NCI-H1092 treated with DMSO at 0.1 percent for 48 hours (cell line): ENCODE measurements at regions not wholly inside any gene's neighbourhood (a gene's known extent, or its start where the extent isn't known, plus 50 kb on each side); places are given as distances from the start of the nearest gene placed in this dataset.
"Not testable (repeated sequence)": the region's sequence is repeated elsewhere in the genome, so short reads cannot be mapped to it uniquely, and the experiment has no call there.

Source experiments
- DNase-seq: peaks from one replicate; lab custom pipeline; 2025; lab: John Stamatoyannopoulos, UW

DNA sequence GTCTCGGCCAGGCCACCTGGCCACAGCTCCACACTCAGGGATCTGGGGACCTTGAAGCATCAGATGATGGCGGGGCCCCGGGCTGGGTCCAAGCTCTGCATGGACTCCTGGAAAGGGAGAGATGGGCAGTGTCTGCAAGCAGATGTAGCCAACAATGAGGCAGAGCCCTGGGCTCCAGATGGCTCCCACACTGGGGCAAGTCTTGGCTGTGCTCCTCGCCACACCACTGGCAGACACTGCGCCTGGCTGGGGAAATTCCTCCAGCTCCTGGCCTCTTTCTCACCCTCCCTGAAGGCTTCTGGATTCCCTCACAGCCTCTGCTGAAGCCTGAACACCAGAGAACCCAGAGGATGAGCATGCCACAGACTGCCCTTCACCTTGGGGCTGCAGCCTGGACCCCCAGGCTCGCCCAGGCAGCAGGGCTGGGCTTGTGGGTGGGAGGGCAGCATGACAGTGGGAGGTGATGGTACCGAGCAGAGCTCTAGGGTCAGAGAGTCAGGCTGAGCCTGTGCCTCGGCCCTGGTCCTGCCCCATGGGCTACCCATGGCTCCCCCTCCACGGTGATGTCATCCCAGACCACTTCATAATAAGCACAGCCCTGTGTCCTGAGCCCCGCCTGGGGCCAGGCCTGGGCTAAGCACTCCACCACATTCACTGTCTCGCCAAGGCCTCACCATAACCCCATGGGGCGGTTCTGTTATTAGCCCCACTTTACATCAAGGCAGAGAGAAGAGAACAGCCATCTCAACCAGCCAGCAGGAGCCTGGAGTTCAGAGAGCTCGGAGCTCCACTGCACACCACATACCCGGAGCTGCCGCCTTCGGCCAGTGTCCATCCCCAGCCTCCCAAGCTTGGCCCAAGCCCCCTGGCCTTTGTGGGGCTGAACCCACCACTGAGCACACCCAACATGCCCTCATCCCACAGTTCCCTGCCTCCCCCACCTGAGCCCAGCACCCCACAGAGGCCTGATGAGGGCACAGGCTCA is 62.2 kb upstream of the ADAMTS2 start:
- no peak for DNase-seq

DNA sequence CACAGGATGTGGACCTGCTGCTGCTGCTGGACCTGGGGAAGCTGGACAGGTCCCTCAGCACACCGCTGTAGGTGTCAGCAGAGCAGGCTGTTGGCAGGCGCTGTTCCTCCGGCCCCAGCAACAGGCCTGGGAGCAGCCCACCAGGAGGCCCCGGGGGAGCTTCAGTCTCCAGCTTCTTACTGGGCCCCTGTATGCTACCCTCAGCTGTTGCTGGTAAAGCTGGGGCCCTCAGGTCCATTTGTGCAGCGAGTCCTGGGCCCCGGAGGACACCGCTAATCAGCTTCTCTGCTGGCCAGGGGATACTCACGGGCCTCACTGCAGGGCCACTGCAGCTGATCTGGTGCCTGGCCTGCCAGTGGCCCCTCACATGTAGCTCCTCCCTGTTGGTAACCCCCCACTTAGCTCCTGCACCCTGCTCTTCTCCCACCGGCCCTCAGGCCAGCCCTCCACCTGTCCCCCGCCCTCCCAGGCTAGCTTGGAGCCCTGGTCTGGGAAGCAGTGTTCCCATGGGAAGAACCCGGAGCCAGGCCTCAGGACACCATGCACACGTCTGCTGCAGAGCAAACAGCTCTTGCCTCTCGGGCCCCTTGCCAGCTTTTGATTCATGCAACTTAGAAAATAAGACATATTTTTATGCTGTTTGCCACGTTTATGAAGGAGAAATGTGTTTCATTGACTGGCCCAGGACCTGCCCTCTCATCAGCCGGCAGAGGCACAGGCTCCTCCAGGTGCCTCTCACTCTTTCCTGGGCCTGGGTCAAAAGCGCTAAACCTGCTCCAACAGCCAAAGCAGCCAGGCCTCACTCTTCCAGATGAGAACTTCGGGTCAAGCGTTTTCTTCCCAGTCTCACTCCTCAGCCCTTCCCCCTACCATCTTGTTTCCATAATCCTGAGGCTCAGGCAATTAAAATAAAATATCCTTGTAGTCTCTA is 61.0 kb upstream of the ADAMTS2 start:
- no peak for DNase-seq

- DNase-seq = no peak
Measured at GRCh38 chr5:179405426-179406030, 60.3 kb upstream of the ADAMTS2 start.

DNA sequence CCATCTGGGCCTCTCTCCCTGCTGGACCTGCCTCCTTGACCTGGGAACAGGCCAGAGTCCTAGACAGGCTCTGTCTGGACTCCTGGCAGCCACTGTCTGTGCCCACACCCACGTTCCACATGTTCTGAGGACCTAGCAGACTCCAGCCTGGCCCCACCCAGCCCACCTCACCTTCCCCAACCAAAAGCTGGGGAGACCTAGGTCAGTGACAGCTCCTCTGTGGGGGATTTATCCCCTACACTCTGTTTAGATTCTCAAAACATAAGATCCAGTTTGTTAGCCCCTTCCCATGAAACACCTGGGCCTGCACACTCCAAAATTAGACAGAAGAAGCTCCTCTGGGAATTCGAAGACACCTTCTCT is 59.8 kb upstream of the ADAMTS2 start:
- no peak for DNase-seq

DNA sequence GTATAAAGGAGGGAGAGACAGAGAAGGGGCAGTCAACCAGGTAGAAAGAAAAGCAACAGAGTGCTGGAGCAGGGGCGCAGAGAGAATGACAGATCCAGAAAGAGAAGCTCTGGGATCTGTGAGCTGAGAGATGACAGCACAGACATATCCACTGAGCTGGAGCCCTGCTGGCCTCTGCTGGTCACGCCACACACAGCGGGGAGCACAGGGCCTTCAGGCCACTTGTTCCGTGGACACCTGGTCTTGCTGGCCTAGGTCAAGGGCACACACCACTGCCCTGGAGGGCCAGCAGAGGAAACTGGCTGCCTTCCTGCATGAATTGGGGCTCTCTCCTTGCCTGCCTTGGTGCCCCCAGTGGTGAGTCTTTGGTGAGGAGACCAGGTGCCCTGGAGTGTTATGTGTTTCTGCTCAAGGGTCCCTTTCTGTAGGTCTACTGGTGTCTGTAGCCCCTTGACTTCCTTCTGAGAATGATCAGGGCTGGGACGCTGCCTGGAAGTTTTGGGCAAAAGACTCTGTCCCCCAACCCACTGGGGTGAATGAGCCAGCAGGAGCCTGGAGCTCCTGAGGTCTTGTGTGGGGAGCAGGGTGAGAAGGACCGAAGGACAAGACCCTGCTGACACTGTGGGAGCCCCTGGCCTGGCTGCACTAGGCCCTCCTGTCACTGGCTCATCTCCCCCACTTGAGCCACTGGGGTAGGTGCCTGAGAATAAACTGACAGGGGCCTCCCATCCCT is 59.2 kb upstream of the ADAMTS2 start:
- DNase-seq = no peak

DNA sequence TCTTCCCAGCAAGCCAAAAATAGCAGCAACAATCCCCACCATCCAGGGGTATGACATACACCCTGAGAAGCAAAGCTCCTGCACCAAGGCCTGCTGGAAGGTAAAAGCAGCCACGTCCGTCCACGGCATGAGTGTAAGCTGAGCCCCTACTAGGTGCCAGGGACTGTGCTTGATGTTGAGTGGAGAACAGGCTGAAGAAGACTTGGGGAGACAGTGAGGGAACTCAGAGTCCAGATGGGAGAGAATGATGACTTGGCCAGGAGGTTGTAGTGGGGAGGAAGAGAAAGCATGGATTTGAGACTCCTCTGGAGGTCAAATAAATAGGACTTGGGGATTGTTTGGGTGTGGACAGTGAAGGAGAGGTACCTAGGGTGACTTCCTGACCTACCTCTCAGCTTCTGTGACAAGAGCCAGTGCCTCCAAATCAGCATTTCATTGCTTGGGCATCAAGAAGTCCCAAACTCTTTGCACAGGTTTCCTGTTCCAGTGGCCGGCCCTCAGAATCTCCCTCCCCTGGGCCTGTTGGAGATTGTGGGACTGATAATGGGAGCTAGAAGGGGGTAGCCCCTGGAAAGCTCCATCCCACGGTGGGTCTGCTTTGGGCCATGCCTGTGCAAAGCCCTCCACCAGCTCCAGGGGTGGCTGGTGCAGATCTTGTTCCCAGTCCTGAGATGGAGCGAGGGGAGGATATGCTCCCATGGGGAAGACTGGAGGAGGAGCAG is 58.3 kb upstream of the ADAMTS2 start:
- DNase-seq = no peak

- not testable (repeated sequence) for DNase-seq
Measured at GRCh38 chr5:179400435-179400834, 55.2 kb upstream of the ADAMTS2 start.

DNA sequence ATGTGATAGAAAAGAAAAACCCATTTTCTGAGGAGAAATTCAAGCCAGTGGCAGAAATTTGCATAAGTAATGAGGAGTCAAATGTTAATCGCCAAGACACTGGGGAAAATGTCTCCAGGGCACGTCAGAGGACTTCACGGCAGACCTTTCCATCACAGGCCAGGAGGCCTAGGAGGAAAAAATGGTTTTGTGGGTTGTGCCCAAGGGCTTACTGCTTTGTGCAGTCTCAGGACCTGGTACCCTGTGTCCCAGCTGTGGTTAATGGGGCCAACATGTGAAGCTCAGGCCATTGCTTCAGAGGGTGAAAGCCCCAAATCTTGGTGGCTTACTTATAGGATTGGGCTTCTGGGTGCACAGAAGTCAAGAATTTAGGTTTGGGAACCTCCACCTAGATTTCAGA is 54.8 kb upstream of the ADAMTS2 start:
- no peak for DNase-seq

DNA sequence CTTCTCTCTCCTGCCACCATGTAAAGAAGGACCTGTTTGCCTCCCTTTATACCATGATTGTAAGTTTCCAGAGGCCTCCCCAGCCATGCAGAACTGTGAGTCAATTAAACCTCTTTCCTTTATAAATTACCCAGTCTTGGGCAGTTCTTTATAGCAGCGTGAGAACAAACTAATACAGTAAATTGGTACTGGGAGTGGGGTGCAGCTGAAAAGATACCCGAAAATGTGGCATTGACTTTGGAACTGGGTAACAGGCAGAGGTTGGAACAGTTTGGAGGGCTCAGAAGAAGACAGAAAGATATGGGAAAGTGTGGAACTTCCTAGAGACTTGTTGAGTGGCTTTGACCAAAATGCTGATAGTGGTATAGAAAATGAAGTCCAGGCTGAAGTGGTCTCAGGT is 54.1 kb upstream of the ADAMTS2 start:
- not testable (repeated sequence) for DNase-seq

DNA sequence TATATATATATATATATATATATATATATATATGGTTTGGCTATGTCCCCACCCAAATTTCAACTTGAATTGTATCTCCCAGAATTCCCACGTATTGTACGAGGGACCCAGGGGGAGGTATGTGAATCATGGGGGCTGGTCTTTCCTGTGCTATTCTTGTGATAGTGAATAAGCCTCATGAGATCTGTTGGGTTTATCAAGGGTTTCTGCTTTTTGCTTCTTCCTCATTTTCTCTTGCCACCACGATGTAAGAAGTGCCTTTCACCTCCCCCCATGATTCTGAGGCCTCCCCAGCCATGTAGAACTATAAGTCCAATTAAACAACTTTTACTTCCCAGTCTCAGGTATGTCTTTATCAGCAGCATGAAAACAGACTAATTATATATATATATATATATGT is 52.3 kb upstream of the ADAMTS2 start:
- DNase-seq = no peak
